Spleen (tissue), 11 donors: ENCODE measurements at regions not wholly inside any gene's neighbourhood (a gene's known extent, or its start where the extent isn't known, plus 50 kb on each side); places are given as distances from the start of the nearest gene placed in this dataset.

Experiments
- DNase-seq: peaks from one replicate; pipeline ENCODE4 v3.0.0-alpha.2; 2020
- H3K27ac ChIP-seq, 8 donors: fragments of 200-600 bp; sonication (generic) in 7 of 8; 1 replicate in 4 of 8; 2 replicates in 4 of 8; pipeline versions ENCODE4 v1.5.0 to v1.8.0; 2016 to 2021; ENCODE audit warnings: inconsistent platforms in 4 of 8, mild to moderate bottlenecking in 4 of 8, moderate library complexity in 1 of 8
- H3K27me3 ChIP-seq, 7 donors: fragments of 200-600 bp; sonication (generic) in 6 of 7; replicated peaks in 1 of 7; 1 replicate in 4 of 7; 2 replicates in 3 of 7; pipeline versions ENCODE4 v1.5.0 to v1.8.0; 2016 to 2021; ENCODE audit warnings: inconsistent platforms in 3 of 7, mild to moderate bottlenecking in 1 of 7
- H3K36me3 ChIP-seq, 6 donors: fragments of 200-600 bp; sonication (generic) in 5 of 6; 1 replicate in 4 of 6; 2 replicates in 2 of 6; pipeline versions ENCODE4 v1.5.0 to v1.8.0; 2016 to 2021; ENCODE audit warnings: inconsistent platforms in 2 of 6
- H3K4me1 ChIP-seq, 6 donors: fragments of 200-600 bp; sonication (generic) in 5 of 6; 1 replicate in 3 of 6; 2 replicates in 3 of 6; pipeline versions ENCODE4 v1.5.0 to v1.8.0; 2016 to 2021; ENCODE audit warnings: inconsistent platforms in 3 of 6
- H3K4me3 ChIP-seq, 8 donors: fragments of 200-600 bp; sonication (generic) in 7 of 8; 1 replicate in 4 of 8; 2 replicates in 4 of 8; pipeline versions ENCODE4 v1.5.0 to v1.8.0; 2016 to 2021; ENCODE audit warnings: inconsistent platforms in 4 of 8, mild to moderate bottlenecking in 4 of 8, moderate library complexity in 2 of 8
- H3K9me3 ChIP-seq, 8 donors: fragments of 200-600 bp; sonication (generic) in 7 of 8; 1 replicate in 4 of 8; 2 replicates in 4 of 8; pipeline versions ENCODE4 v1.5.0 to v1.8.0; 2016 to 2021; ENCODE audit warnings: inconsistent platforms in 4 of 8
- CTCF ChIP-seq, 11 experiments: fragments of 200-600 bp in 7 of 11; fragments of 450-650 bp in 4 of 11; sonication (generic) in 4 of 11; IDR thresholded peaks in 8 of 11; conservative IDR thresholded peaks in 3 of 11; 1 replicate in 7 of 11; 2 replicates in 4 of 11; pipeline versions ENCODE4 v1.4.0 to v1.8.0; 2016 to 2021; ENCODE audit warnings: antibody characterized with exemption in 11 of 11, inconsistent platforms in 4 of 11, mild to moderate bottlenecking in 1 of 11
- POLR2A ChIP-seq, 3 donors: fragments of 450-650 bp; IDR thresholded peaks; one replicate each; pipeline ENCODE4 v1.5.1; 2017; ENCODE audit warnings: antibody characterized with exemption in 3 of 3, mild to moderate bottlenecking in 1 of 3
- POLR2AphosphoS5 ChIP-seq, 3 donors: sonication (generic); formaldehyde crosslinking; IDR thresholded peaks; one replicate each; pipeline ENCODE4 v1.5.1; 2017; ENCODE audit warnings: antibody characterized with exemption in 3 of 3
- WGBS, 5 donors: extraction: QIAGEN DNeasy Blood & Tissue Kit in 3 of 5; methylation state at CpG; one replicate each; pipeline versions ENCODE4 v1.1.5 to v1.1.7; 2013 to 2018; 5-methylcytosine and 5-hydroxymethylcytosine counted together
- intact Hi-C: fragments of 100-400 bp; cut with DNase I; formaldehyde crosslinking; loops from one replicate; pipeline ENCODE4 v1.15.0; 2023; ENCODE audit warnings: low total_unique reads
- donor health status: healthy with polysubstance abuse.
- donor health status: DM: no; HTN: no; CAD: no; lungs with moderate emphysema.
- donor health status: DM: no; HTN: no; CAD: no.
- donor health status: Bipolar disorder and iron deficiency.
- donor health status: healthy.
- donor health status: DM: no; HTN: no; CAD: no.
- donor health status: DM: yes; HTN: yes; CAD: no.

DNA sequence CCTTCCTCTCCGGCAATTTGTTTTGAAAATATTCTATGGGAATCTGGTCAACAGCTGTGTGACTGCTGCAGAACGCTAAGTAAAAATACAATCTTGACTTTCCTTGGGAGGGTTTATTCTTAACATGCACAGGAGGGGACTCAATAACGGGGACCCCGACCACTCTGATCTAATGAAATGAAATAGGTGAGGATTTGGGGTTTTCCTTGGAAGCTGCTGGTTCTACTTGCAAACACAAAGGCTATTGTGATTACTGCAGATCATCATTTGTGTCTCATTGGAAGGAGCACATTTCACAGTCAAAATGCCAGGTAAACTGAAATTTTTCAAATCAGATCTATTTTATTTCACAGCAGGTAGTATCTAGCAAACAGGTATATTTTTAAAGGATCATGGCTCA, 366.1 kb downstream of the SHANK2 start:
- WGBS, 5 donors: 67 to 88% (median 73%) methylated on average over 4 of the region's 4 CpGs
- H3K9me3 ChIP-seq: peaks cover 0 to 12% (median 0%) of the 10 kb centered on the region in 8 donors

DNA sequence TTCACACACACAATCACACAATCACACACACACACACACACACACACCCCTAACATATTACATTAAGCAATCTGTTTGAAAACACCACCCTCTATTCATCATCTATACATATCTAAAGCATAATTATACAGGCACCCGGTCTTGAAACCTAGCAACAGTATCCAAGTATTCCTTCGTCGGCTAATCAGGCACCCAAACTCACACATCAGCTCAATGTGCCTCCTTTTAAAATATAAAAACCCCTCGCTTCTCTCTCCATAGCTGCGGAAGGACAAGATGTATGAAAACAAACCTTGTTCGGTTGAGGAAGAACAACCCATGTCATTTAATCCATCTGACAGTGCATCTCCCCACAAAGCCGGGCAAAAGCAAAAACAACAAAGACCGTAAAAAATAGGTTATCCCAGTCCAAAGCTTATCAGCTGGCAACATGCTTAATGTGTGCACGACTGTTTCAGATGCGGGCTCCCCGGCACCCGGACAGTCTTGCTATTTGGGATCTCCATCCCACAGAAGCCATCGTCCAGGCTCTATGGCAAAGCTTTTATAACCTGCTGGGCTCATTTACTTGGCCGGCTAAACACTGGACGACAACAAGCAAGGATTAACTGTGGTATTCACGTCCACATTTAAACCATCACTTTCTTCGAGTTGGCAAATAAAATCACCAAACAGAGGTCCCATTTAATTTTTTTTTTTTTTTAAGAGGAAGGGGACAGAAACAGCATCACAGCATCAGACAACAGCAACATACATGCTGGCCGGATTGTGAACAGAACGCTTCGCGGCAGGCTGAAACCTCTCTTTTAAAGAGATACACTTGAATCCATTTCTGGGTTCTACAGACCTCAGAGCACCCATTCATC, 365.5 kb downstream of the SHANK2 start:
- Histone ChIP-seq H3K36me3 (no peaks in the 10 kb centered on the region), H3K9me3 (peaks cover 0 to 12% (median 0%) of the 10 kb centered on the region in 8 donors), H3K4me3 (no peak overlapping the region), H3K27ac (no peak overlapping the region), H3K4me1 (no peaks in the 10 kb centered on the region), H3K27me3 (peaks cover 0 to 17% (median 0%) of the 10 kb centered on the region in 7 donors)
- no peak for DNase-seq
- 81 to 91% (median 85%) methylated on average over 21 of the region's 21 CpGs for WGBS, 5 donors
- TF ChIP-seq CTCF (IDR thresholded peaks at IDR 0.05 in 8 of 11, conservative IDR thresholded peaks at IDR 0.05 in 3 of 11): no peak
- no peak for TF ChIP-seq POLR2A (IDR thresholded peaks at IDR 0.05)
- TF ChIP-seq POLR2AphosphoS5 (IDR thresholded peaks at IDR 0.05): no peak
- intact Hi-C loops: no loop called here

More for the DNA sequence above, 366.1 kb downstream of the SHANK2 start:
- H3K4me3 ChIP-seq: no peak overlapping the region
- DNase-seq: no peak
- H3K27ac ChIP-seq: no peak overlapping the region
- intact Hi-C loops: no loop called here
- H3K27me3 ChIP-seq: peaks cover 0 to 17% (median 0%) of the 10 kb centered on the region in 7 donors
- no peaks in the 10 kb centered on the region for H3K36me3 ChIP-seq
- TF ChIP-seq CTCF (IDR thresholded peaks at IDR 0.05 in 8 of 11, conservative IDR thresholded peaks at IDR 0.05 in 3 of 11) (no peak), POLR2AphosphoS5 (IDR thresholded peaks at IDR 0.05) (no peak), POLR2A (IDR thresholded peaks at IDR 0.05) (no peak)
- H3K4me1 ChIP-seq: no peaks in the 10 kb centered on the region

DNA sequence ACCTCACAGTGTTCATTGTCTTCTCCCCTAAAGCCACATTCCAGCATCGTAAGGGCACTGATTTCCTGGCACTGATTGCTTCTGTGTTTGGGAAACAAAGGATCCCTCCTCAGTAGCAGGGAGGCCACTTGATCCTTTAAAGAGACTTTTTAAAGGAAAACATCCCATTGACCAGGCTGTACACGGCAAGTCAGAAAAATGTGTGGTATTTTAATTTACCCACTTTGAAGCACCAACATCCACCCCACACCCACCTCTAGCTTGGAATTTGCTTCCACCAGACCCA, 364.9 kb downstream of the SHANK2 start:
- H3K27ac ChIP-seq: no peak overlapping the region
- no peaks in the 10 kb centered on the region for H3K4me1 ChIP-seq
- H3K4me3 ChIP-seq: no peak overlapping the region
- DNase-seq: no peak
- WGBS, 5 donors: 33 to 61% (median 41%) methylated on average over 2 of the region's 2 CpGs
- H3K36me3 ChIP-seq: no peaks in the 10 kb centered on the region
- peaks cover 0 to 17% (median 0%) of the 10 kb centered on the region in 7 donors for H3K27me3 ChIP-seq
- peaks cover 0 to 12% (median 0%) of the 10 kb centered on the region in 8 donors for H3K9me3 ChIP-seq
- intact Hi-C loops: no loop called here
- TF ChIP-seq POLR2A (IDR thresholded peaks at IDR 0.05) (no peak), CTCF (IDR thresholded peaks at IDR 0.05 in 8 of 11, conservative IDR thresholded peaks at IDR 0.05 in 3 of 11) (no peak), POLR2AphosphoS5 (IDR thresholded peaks at IDR 0.05) (no peak)

GRCh38 chr11:70888061-70888460, 364.3 kb downstream of the SHANK2 start:
- TF ChIP-seq POLR2A (IDR thresholded peaks at IDR 0.05) (no peak), POLR2AphosphoS5 (IDR thresholded peaks at IDR 0.05) (no peak), CTCF (IDR thresholded peaks at IDR 0.05 in 8 of 11, conservative IDR thresholded peaks at IDR 0.05 in 3 of 11) (no peak)
- H3K4me1 ChIP-seq: no peaks in the 10 kb centered on the region
- no peaks in the 10 kb centered on the region for H3K36me3 ChIP-seq
- intact Hi-C loops: no loop called here
- H3K27me3 ChIP-seq: peaks cover 0 to 12% (median 0%) of the 10 kb centered on the region in 7 donors
- 41 to 64% (median 45%) methylated on average over 6 of the region's 6 CpGs for WGBS, 5 donors
- no peak for DNase-seq
- H3K9me3 ChIP-seq: peaks cover 0 to 12% (median 0%) of the 10 kb centered on the region in 8 donors
- no peak overlapping the region for H3K4me3 ChIP-seq
- H3K27ac ChIP-seq: no peak overlapping the region
